ENCODE measurements at regions not wholly inside any gene's neighbourhood (a gene's known extent, or its start where the extent isn't known, plus 50 kb on each side); places are given as distances from the start of the nearest gene placed in this dataset.

DNA sequence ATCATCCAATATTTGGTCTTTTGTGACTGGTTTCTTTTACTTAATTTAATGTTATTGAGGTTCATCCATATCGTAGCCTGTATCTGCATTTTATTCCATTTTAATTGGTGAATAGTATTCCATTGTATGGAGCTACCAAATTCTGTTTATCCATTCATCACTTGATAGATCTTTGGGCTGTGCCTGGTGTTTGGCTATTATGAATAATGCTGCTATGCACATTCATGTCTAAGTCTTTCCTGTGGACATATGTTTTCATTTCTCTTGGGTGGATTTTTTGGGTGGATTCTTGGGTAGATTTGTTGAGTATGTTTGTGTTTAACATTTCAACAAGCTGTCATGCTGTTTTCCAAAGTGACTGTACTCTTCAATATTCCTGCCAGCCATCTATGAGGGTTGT lies 52.5 kb upstream of the NEDD4L start:
- intact Hi-C loops (cut with DNase I, micrococcal nuclease) = no loop called here

GRCh38 chr18:57989536-57989935 lies 54.5 kb upstream of the NEDD4L start:
- intact Hi-C loops (cut with DNase I, micrococcal nuclease) = no loop called here
- Mint-ChIP-seq H3K4me1 (no peaks in the 10 kb centered on the region), H3K27ac (no peak overlapping the region), H3K27me3 (peaks cover 10% of the 10 kb centered on the region), H3K36me3 (ENCODE audit: low read depth) (no peaks in the 10 kb centered on the region), H3K9me3 (ENCODE audit: low read depth) (no peaks in the 10 kb centered on the region), H3K4me3 (no peak overlapping the region)
- ATAC-seq = no peak
- ChIA-PET CTCF (no interaction called here), POLR2A (no interaction called here)
- DNase-seq = no peak

More for the DNA sequence above, 52.5 kb upstream of the NEDD4L start:
- Mint-ChIP-seq H3K27me3 (peaks cover 14% of the 10 kb centered on the region), H3K4me1 (no peaks in the 10 kb centered on the region), H3K36me3 (ENCODE audit: low read depth) (no peaks in the 10 kb centered on the region), H3K4me3 (no peak overlapping the region), H3K9me3 (ENCODE audit: low read depth) (no peaks in the 10 kb centered on the region), H3K27ac (no peak overlapping the region)
- ATAC-seq (no peak), DNase-seq (no peak)
- ChIA-PET CTCF (no interaction called here), POLR2A (no interaction called here)

- Mint-ChIP-seq H3K27ac (no peak overlapping the region), H3K36me3 (ENCODE audit: low read depth) (no peaks in the 10 kb centered on the region), H3K27me3 (peaks cover 4% of the 10 kb centered on the region), H3K9me3 (ENCODE audit: low read depth) (no peaks in the 10 kb centered on the region), H3K4me1 (no peaks in the 10 kb centered on the region), H3K4me3 (no peak overlapping the region)
- ATAC-seq (no peak), DNase-seq (no peak)
- ChIA-PET POLR2A (no interaction called here), CTCF (interaction anchor here (0.7 kb wide), 1 partner anchor 200 kb away, joined by 3 read pairs; no protein-coding TSS in a partner anchor)
- intact Hi-C loops (cut with DNase I, micrococcal nuclease) = no loop called here
Measured at GRCh38 chr18:57984490-57985115, 59.4 kb upstream of the NEDD4L start.

GRCh38 chr18:57983965-57984364 lies 60.1 kb upstream of the NEDD4L start:
- Mint-ChIP-seq H3K4me1 (no peaks in the 10 kb centered on the region), H3K9me3 (ENCODE audit: low read depth) (no peaks in the 10 kb centered on the region), H3K36me3 (ENCODE audit: low read depth) (no peaks in the 10 kb centered on the region), H3K27ac (no peak overlapping the region), H3K27me3 (peaks cover 4% of the 10 kb centered on the region), H3K4me3 (no peak overlapping the region)
- CTCF ChIA-PET = no interaction called here
- no peak for DNase-seq
- intact Hi-C loops (cut with DNase I, micrococcal nuclease) = no loop called here
- POLR2A ChIA-PET = no interaction called here
- no peak for ATAC-seq

DNA sequence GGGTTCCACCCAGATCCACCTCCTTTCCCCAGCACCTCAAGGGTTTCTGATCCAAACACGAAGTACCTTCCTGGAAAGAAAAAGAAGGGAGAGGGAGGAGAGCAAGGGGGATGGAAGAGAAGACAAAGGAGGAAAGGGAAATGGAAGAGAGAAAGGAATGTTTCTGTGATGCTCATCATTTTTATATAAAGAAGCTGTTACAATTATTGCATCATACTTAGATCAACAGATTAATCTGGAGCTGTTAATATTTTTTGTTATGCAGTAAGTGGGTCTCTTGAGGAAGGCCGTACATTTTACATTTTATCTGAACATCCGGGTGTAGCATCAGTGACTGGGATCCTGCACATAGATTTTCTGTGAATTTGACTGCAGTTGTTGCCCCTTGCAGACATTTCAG lies 60.6 kb upstream of the NEDD4L start:
- Mint-ChIP-seq H3K36me3 (ENCODE audit: low read depth) (no peaks in the 10 kb centered on the region), H3K27me3 (peaks cover 4% of the 10 kb centered on the region), H3K4me3 (no peak overlapping the region), H3K27ac (no peak overlapping the region), H3K9me3 (ENCODE audit: low read depth) (no peaks in the 10 kb centered on the region), H3K4me1 (no peaks in the 10 kb centered on the region)
- intact Hi-C loops (cut with DNase I, micrococcal nuclease) = no loop called here
- ATAC-seq = no peak
- DNase-seq = no peak
- ChIA-PET POLR2A (no interaction called here), CTCF (no interaction called here)

DNA sequence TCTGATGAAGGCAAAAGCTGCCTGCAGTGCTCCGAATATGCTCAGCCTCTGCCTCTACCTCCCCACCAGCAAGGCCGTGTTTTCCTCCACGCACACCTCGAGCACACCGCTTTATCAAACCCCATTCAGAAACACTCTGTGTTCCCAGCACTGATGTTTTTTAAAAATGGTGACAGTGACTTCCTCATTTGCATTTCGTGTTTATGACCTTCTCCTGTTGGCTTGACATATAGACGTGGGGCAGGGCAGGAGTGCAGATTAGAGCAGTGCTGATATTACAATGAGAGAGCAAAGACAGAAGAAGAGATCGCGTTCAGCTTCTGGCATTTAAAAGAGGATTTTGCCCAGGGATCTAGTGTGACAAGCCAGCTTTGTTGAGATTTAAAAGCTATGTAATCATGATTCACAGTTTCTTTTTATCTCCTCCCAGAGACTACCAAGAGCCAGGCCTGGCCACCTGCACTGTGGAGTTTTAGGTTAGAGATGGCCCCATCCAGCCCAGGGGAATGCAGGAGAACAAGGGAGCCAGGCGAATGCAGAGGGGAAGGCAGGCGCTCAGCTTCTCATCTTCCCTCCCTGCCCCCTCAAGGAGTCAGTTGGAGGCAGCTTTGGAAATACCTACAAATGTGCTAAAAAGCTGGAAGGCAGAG lies 61.5 kb upstream of the NEDD4L start:
- no peaks in the 10 kb centered on the region for H3K9me3 Mint-ChIP-seq (ENCODE audit: low read depth)
- H3K4me3 Mint-ChIP-seq = no peak overlapping the region
- ATAC-seq = no peak
- POLR2A ChIA-PET = no interaction called here
- intact Hi-C loops (cut with DNase I, micrococcal nuclease) = no loop called here
- H3K27ac Mint-ChIP-seq = no peak overlapping the region
- no peak for DNase-seq
- H3K36me3 Mint-ChIP-seq (ENCODE audit: low read depth) = no peaks in the 10 kb centered on the region
- no peaks in the 10 kb centered on the region for H3K4me1 Mint-ChIP-seq
- peaks cover 12% of the 10 kb centered on the region for H3K27me3 Mint-ChIP-seq
- CTCF ChIA-PET = interaction anchor here (0.8 kb wide), 1 partner anchor 22 kb away, joined by 3 read pairs; no protein-coding TSS in a partner anchor

DNA sequence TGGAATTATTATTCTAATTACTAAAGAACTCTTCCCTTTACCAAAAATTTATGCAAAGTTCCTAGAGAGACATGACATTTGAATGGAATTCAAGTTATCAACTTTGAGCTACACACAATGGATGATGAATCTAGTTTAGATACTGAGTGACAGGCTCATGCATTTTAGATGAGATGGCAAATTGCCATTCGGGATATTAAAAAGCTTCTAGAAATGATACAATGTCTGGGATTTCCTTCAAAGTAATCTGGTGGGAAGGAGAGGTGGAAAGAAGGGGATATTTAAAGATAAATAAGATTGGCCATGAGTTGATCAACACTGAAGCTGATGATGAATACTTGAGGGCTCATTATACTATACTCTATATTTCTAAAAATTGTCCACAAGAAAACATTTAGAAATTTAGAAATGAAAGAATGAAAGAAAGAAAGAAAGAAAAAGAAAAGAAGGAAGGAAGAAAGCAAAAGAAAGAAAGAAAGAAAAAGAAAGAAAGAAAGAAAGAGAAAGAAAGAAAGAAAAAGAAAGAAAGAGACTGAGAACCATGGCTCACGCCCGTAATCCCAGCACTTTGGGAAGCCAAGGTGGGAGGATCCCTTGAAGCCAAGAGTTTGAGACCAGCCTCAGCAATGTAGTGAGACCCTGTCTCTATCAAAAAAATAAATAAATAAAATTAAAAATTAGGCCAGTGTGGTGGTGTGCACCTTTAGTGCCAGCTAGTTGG lies 62.6 kb upstream of the NEDD4L start:
- H3K27me3 Mint-ChIP-seq = peaks cover 13% of the 10 kb centered on the region
- intact Hi-C loops (cut with DNase I, micrococcal nuclease) = no loop called here
- H3K27ac Mint-ChIP-seq = no peak overlapping the region

DNA sequence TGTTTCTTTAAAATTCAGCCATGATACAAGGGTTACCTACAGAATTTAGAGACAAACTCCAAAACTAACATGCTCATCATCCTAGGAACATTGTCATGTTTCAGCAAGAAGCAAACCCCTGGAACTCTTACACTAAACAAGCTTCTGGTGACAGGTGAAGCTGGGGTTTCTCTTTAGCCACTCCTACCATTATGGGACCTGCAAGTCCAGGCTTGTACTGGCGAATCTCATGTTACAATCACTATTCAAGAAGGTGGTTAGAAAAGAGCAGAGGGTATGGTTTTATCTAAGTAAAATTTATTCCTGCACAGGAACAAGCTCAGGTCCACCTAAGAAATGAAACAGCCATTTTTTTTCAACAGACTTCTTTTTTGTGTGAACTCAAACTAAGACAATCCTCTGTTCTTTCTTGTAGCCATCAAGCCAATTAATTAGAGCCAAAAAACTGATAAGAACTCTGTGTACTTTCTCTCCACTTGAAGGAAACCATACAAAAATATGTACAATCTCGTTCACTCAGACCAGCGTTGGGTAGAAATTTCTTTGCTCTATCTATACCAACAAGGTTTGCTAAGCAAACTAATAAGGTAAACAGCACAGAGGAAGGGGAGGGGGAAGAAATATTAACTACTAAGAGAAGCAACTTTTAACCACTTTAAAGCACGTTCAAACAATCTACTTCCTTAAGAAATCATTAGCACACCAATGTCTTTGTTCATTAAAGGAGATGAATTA lies 63.3 kb upstream of the NEDD4L start:
- no peaks in the 10 kb centered on the region for H3K9me3 Mint-ChIP-seq (ENCODE audit: low read depth)
- POLR2A ChIA-PET = no interaction called here
- no peak overlapping the region for H3K4me3 Mint-ChIP-seq
- H3K27ac Mint-ChIP-seq = no peak overlapping the region
- intact Hi-C loops (cut with DNase I, micrococcal nuclease) = no loop called here
- ATAC-seq (no peak), DNase-seq (no peak)
- peaks cover 3% of the 10 kb centered on the region for H3K4me1 Mint-ChIP-seq
- no peaks in the 10 kb centered on the region for H3K36me3 Mint-ChIP-seq (ENCODE audit: low read depth)
- CTCF ChIA-PET = no interaction called here
- H3K27me3 Mint-ChIP-seq = peaks cover 19% of the 10 kb centered on the region

More for the DNA sequence above, 62.6 kb upstream of the NEDD4L start:
- H3K36me3 Mint-ChIP-seq (ENCODE audit: low read depth) = no peaks in the 10 kb centered on the region
- H3K4me1 Mint-ChIP-seq = no peaks in the 10 kb centered on the region
- POLR2A ChIA-PET = no interaction called here
- H3K4me3 Mint-ChIP-seq = no peak overlapping the region
- CTCF ChIA-PET = interaction anchor here (0.8 kb wide), 1 partner anchor 23 kb away, joined by 3 read pairs; no protein-coding TSS in a partner anchor
- ATAC-seq (no peak), DNase-seq (no peak)
- no peaks in the 10 kb centered on the region for H3K9me3 Mint-ChIP-seq (ENCODE audit: low read depth)

GRCh38 chr18:57976230-57976773 lies 67.7 kb upstream of the NEDD4L start:
- H3K27ac Mint-ChIP-seq = no peak overlapping the region
- DNase-seq (no peak), ATAC-seq (no peak)
- no peak overlapping the region for H3K4me3 Mint-ChIP-seq
- no peaks in the 10 kb centered on the region for H3K9me3 Mint-ChIP-seq (ENCODE audit: low read depth)
- peaks cover 19% of the 10 kb centered on the region for H3K27me3 Mint-ChIP-seq
- peaks cover 3% of the 10 kb centered on the region for H3K4me1 Mint-ChIP-seq
- ChIA-PET CTCF (interaction anchor here (0.5 kb wide), 1 partner anchor 69 kb away, joined by 3 read pairs; no protein-coding TSS in a partner anchor), POLR2A (no interaction called here)
- no peaks in the 10 kb centered on the region for H3K36me3 Mint-ChIP-seq (ENCODE audit: low read depth)
- intact Hi-C loops (cut with DNase I, micrococcal nuclease) = no loop called here

DNA sequence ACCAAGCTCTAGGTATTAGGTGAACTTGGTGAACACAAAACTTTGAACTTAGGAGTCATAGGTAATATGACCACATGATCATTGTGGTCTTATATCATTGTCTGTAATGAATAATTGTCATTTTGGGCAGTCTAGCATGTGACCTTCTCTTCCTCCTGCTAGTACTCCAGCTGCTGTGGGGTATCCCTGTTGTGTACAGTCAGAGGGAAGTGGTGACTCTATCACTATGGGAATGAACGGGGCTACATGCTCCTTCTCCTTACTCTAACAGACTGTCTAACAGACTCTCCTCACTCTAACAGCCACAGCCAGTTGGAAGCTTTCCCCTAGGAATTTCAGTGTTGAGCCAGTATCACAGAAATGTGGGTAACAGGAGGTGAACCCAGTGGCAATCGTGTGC lies 68.2 kb upstream of the NEDD4L start:
- H3K36me3 Mint-ChIP-seq (ENCODE audit: low read depth) = no peaks in the 10 kb centered on the region
- POLR2A ChIA-PET = no interaction called here

GRCh38 chr18:57974585-57975265 lies 69.3 kb upstream of the NEDD4L start:
- H3K4me1 Mint-ChIP-seq = peaks cover 3% of the 10 kb centered on the region
- H3K27ac Mint-ChIP-seq = no peak overlapping the region
- DNase-seq (no peak), ATAC-seq (no peak)
- H3K27me3 Mint-ChIP-seq = peaks cover 19% of the 10 kb centered on the region
- intact Hi-C loops (cut with DNase I, micrococcal nuclease) = loop anchor here in 1 of 2 experiments (5.0 kb wide), 1 partner anchor 148 kb away; no protein-coding TSS in a partner anchor
- H3K36me3 Mint-ChIP-seq (ENCODE audit: low read depth) = no peaks in the 10 kb centered on the region
- POLR2A ChIA-PET = no interaction called here
- no peak overlapping the region for H3K4me3 Mint-ChIP-seq
- no peaks in the 10 kb centered on the region for H3K9me3 Mint-ChIP-seq (ENCODE audit: low read depth)
- CTCF ChIA-PET = interaction anchor here (1.1 kb wide), 1 partner anchor 207 kb away, joined by 3 read pairs; no protein-coding TSS in a partner anchor

More for the DNA sequence above, 68.2 kb upstream of the NEDD4L start:
- peaks cover 3% of the 10 kb centered on the region for H3K4me1 Mint-ChIP-seq
- no peak for DNase-seq
- intact Hi-C loops (cut with DNase I, micrococcal nuclease) = no loop called here
- H3K27me3 Mint-ChIP-seq = peaks cover 19% of the 10 kb centered on the region
- H3K9me3 Mint-ChIP-seq (ENCODE audit: low read depth) = no peaks in the 10 kb centered on the region
- ATAC-seq = no peak
- CTCF ChIA-PET = interaction anchor here (0.5 kb wide), 1 partner anchor 69 kb away, joined by 3 read pairs; no protein-coding TSS in a partner anchor
- no peak overlapping the region for H3K27ac Mint-ChIP-seq
- no peak overlapping the region for H3K4me3 Mint-ChIP-seq
